Gastroesophageal sphincter (tissue), 4 donors: ENCODE measurements at regions not wholly inside any gene's neighbourhood (a gene's known extent, or its start where the extent isn't known, plus 50 kb on each side); places are given as distances from the start of the nearest gene placed in this dataset.

Experiments
- ATAC-seq: fragments of 150-250 bp; one replicate; pipeline ENCODE4 v1.9.1; 2016; ENCODE audit warnings: mild to moderate bottlenecking, moderate library complexity
- H3K27ac ChIP-seq, 4 donors: fragments of 200-600 bp; sonication (generic) in 3 of 4; 1 replicate in 3 of 4; 2 replicates in 1 of 4; pipeline ENCODE4 v1.5.1; 2016 to 2019
- H3K27me3 ChIP-seq: fragments of 200-600 bp; sonication (generic); one replicate; pipeline ENCODE4 v1.5.1; 2019
- H3K36me3 ChIP-seq, 2 donors: fragments of 200-600 bp; sonication (generic); one replicate each; pipeline ENCODE4 v1.5.1; 2019; ENCODE audit warnings: control low read depth in 1 of 2
- H3K4me1 ChIP-seq, 3 donors: fragments of 200-600 bp; sonication (generic); 1 replicate in 2 of 3; 2 replicates in 1 of 3; pipeline ENCODE4 v1.5.1; 2016 to 2019; ENCODE audit warnings: control low read depth in 2 of 3
- H3K4me3 ChIP-seq, 2 donors: fragments of 200-600 bp; sonication (generic); one replicate each; pipeline ENCODE4 v1.5.1; 2019; ENCODE audit warnings: mild to moderate bottlenecking in 1 of 2, moderate library complexity in 1 of 2
- H3K9me3 ChIP-seq, 3 donors: fragments of 200-600 bp; sonication (generic); one replicate each; pipeline ENCODE4 v1.5.1; 2017 to 2019; ENCODE audit warnings: control low read depth in 2 of 3
- EP300 ChIP-seq: sonication (generic); formaldehyde crosslinking; IDR thresholded peaks from one replicate; pipeline ENCODE4 v1.6.1; 2017; ENCODE audit warnings: antibody characterized with exemption, mild to moderate bottlenecking
- POLR2A ChIP-seq, 2 donors: fragments of 450-650 bp; IDR thresholded peaks; one replicate each; pipeline ENCODE4 v1.6.1; 2017; ENCODE audit warnings: antibody characterized with exemption in 2 of 2, mild to moderate bottlenecking in 2 of 2, moderate library complexity in 1 of 2
- POLR2AphosphoS5 ChIP-seq: sonication (generic); formaldehyde crosslinking; IDR thresholded peaks from one replicate; pipeline ENCODE4 v1.6.1; 2017; ENCODE audit warnings: antibody characterized with exemption
- WGBS, 2 donors: methylation state at CpG; one replicate each; pipeline ENCODE4 v1.1.5; 2018; ENCODE audit warnings: low coverage in 1 of 2; 5-methylcytosine and 5-hydroxymethylcytosine counted together
- TF ChIP-seq, protein P1 (sequence below), 4 experiments: fragments of 200-600 bp in 2 of 4; fragments of 450-650 bp in 2 of 4; sonication (generic) in 1 of 4; IDR thresholded peaks; one replicate each; pipeline ENCODE4 v1.5.1; 2017 to 2019; ENCODE audit warnings: antibody characterized with exemption in 4 of 4, mild to moderate bottlenecking in 2 of 4, moderate library complexity in 2 of 4

DNA sequence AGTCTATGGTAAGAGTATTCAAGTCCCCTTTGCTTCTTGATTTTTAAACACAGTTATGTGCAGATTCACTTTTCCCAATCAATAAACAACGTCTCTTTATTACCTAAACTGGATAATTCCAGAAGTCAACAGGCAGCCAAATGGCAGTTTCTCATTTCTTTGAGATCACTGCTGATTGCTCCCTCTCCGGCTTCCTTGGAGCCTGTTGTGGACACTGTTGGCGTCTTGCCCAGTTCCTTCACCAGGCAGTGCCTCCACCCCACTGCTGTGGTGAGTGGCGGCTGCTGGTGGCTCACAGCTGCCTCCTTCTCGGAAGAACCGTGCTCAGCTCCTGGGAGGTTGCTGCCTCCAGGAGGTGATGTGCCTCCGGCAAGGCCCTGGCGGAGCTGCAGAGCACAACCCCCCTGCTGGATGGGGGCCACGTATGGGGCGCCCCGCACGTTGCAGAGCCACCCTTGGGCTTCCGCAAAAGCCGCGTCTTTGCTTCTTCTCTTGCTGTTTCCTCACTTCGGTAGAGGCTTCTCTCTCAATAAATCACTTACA, 105.1 kb upstream of the CNKSR3 start:
- no peaks in the 10 kb centered on the region for H3K27me3 ChIP-seq
- no peaks in the 10 kb centered on the region for H3K9me3 ChIP-seq
- no peak overlapping the region for H3K4me3 ChIP-seq
- no peak overlapping the region for H3K27ac ChIP-seq
- peaks cover 0 to 6% (median 0%) of the 10 kb centered on the region in 3 donors for H3K4me1 ChIP-seq
- TF ChIP-seq POLR2A (IDR thresholded peaks at IDR 0.05), result no peak
- peak; percentile 27 for TF ChIP-seq POLR2AphosphoS5
- TF ChIP-seq, protein P1, sequence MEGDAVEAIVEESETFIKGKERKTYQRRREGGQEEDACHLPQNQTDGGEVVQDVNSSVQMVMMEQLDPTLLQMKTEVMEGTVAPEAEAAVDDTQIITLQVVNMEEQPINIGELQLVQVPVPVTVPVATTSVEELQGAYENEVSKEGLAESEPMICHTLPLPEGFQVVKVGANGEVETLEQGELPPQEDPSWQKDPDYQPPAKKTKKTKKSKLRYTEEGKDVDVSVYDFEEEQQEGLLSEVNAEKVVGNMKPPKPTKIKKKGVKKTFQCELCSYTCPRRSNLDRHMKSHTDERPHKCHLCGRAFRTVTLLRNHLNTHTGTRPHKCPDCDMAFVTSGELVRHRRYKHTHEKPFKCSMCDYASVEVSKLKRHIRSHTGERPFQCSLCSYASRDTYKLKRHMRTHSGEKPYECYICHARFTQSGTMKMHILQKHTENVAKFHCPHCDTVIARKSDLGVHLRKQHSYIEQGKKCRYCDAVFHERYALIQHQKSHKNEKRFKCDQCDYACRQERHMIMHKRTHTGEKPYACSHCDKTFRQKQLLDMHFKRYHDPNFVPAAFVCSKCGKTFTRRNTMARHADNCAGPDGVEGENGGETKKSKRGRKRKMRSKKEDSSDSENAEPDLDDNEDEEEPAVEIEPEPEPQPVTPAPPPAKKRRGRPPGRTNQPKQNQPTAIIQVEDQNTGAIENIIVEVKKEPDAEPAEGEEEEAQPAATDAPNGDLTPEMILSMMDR (IDR thresholded peaks at IDR 0.05), result no peak
- TF ChIP-seq EP300, result no peak
- H3K36me3 ChIP-seq, result no peaks in the 10 kb centered on the region
- ATAC-seq, result no peak
- 25 to 65% methylated on average over 2 to 6 of the region's 16 CpGs for WGBS, 2 donors

DNA sequence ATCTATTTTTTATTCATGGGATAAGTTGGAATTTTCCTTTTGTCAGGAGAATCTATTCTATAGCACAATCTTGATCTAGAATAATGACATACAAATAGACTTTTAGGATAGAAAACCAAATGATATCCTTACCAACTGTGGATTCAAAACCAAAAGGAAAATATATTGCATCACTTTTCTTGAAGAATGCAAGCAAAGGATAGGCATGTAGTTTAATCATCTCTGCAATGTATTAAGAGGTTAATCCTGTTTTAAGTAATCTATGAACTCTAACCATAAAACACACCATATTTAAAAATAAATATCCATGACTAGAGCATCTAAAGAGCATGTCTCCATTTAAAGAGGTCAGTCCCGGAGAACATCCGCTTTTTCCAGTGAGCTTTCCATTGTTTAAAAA, 106.7 kb upstream of the CNKSR3 start:
- Histone ChIP-seq H3K27me3 (no peaks in the 10 kb centered on the region), H3K27ac (no peak overlapping the region), H3K36me3 (no peaks in the 10 kb centered on the region), H3K9me3 (no peaks in the 10 kb centered on the region), H3K4me3 (no peak overlapping the region), H3K4me1 (peaks cover 0 to 16% (median 0%) of the 10 kb centered on the region in 3 donors)
- 89 to 94% methylated on average over 2 of the region's 2 CpGs for WGBS, 2 donors
- TF ChIP-seq EP300 (no peak), POLR2A (IDR thresholded peaks at IDR 0.05) (no peak), POLR2AphosphoS5 (no peak)
- TF ChIP-seq, protein P1 (IDR thresholded peaks at IDR 0.05), result no peak
- no peak for ATAC-seq

DNA sequence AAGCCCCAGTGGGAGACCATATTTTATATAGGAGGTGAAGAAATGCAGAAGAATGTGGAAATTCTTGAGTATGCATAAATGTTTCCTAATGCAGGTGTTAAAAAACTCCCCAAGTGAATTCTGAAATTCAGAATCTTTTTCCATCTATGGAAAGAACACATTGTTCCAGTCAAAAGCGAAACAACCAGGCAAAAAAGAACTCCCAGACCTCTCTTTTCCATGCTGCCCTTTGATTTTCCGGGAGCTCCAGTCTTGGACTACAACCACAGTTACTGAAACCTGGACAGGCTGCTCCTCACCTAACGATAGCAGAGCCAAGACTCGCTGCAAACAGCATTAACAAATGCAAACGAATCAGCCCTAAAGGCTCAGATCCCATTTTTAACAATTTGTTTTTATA, 108.7 kb upstream of the CNKSR3 start:
- Histone ChIP-seq H3K4me3 (no peak overlapping the region), H3K9me3 (no peaks in the 10 kb centered on the region), H3K27me3 (no peaks in the 10 kb centered on the region), H3K36me3 (no peaks in the 10 kb centered on the region), H3K4me1 (peaks cover 0 to 16% (median 0%) of the 10 kb centered on the region in 3 donors), H3K27ac (no peak overlapping the region)
- TF ChIP-seq POLR2A (IDR thresholded peaks at IDR 0.05), result no peak
- TF ChIP-seq EP300, result no peak
- TF ChIP-seq POLR2AphosphoS5, result peak; percentile 48
- TF ChIP-seq, protein P1 (IDR thresholded peaks at IDR 0.05), result no peak
- 22 to 53% methylated on average over 3 to 5 of the region's 5 CpGs for WGBS, 2 donors
- ATAC-seq, result no peak

DNA sequence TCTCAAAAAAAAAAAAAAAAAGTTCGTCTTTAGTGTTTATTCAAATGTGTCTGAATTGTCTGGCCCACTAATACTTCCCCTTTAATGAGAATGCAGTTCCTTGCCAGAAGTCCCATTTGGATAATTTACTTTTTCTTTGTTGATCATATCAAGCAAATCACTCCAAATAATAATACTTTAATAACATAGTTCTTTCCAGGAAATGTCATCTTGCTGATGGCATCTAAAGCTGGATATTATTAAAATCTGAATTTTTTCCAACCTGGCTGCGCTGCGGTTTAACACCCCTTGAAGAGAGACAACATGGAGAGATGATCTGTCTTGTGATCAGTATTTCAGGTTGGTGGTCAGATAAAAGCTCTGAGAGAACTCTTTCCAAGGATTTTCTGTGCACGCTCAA, 111.2 kb upstream of the CNKSR3 start:
- no peaks in the 10 kb centered on the region for H3K9me3 ChIP-seq
- TF ChIP-seq EP300, result no peak
- peak; percentile 85 for TF ChIP-seq POLR2AphosphoS5
- no peaks in the 10 kb centered on the region for H3K36me3 ChIP-seq
- peak overlapping the region in 2 of 4 donors; percentile 35 to 45 for H3K27ac ChIP-seq
- peaks cover 0 to 16% (median 0%) of the 10 kb centered on the region in 3 donors for H3K4me1 ChIP-seq
- ATAC-seq, result no peak
- H3K27me3 ChIP-seq, result no peaks in the 10 kb centered on the region
- no peak overlapping the region for H3K4me3 ChIP-seq
- WGBS, 2 donors, result 13 to 27% methylated on average over 4 of the region's 4 CpGs

DNA sequence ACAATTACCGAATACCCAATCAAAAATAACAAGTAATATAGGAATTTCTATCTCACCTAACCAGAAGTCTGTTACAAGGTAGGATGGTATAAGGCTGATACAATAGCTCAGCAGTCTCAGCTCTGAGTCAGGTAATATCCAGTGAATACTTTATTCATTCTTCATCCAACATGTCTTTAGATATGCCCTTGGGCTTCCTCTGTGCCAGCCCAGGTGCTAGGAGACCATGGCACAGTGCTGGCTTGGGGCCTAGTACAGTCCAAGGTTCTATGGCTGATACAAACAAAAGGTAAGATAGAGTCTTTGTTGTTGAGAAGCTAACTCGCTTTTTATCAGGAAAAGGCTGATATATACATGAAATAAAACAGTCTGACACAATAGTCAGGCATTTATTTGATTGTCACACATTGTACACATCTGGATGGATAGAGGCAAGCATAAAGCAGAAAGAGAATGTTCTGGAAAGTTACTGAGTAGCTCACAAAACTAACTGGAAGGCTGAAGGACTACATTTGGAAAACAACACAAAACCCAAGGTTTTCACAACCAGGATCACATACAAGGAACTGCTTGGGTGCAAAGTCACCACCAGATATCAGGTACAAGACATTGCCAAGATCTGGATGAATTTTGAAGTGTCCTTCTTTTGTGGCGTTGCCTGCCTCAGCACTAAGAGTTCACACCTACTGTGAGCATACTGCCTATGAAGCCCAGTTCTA, 110.4 kb upstream of the SCAF8 start:
- Histone ChIP-seq H3K4me3 (no peak overlapping the region), H3K36me3 (no peaks in the 10 kb centered on the region), H3K9me3 (no peaks in the 10 kb centered on the region), H3K27me3 (no peaks in the 10 kb centered on the region), H3K4me1 (peaks cover 0 to 16% (median 0%) of the 10 kb centered on the region in 3 donors), H3K27ac (no peak overlapping the region)
- ATAC-seq, result no peak
- WGBS, 2 donors, result 74 to 82% methylated on average over 2 to 3 of the region's 3 CpGs
- TF ChIP-seq POLR2AphosphoS5, result no peak
- TF ChIP-seq, protein P1 (IDR thresholded peaks at IDR 0.05), result no peak
- TF ChIP-seq POLR2A (IDR thresholded peaks at IDR 0.05), result no peak
- no peak for TF ChIP-seq EP300
